Midbrain (tissue), 1 donor: ENCODE measurements at regions not wholly inside any gene's neighbourhood (a gene's known extent, or its start where the extent isn't known, plus 50 kb on each side); places are given as distances from the start of the nearest gene placed in this dataset.
A peak's percentile ranks its signal among the peaks of the same experiment; 100 is the strongest.

ENCODE experiments used
- DNase-seq: peaks from one replicate; lab custom pipeline; 2025; lab: John Stamatoyannopoulos, UW

GRCh38 chr13:100855151-100855550, 180.6 kb upstream of the TMTC4 start:
- no peak for DNase-seq

- DNase-seq = no peak
Measured at GRCh38 chr13:100854006-100854405, 179.4 kb upstream of the TMTC4 start.

GRCh38 chr13:100853434-100853833, 178.8 kb upstream of the TMTC4 start:
- DNase-seq = no peak

DNA sequence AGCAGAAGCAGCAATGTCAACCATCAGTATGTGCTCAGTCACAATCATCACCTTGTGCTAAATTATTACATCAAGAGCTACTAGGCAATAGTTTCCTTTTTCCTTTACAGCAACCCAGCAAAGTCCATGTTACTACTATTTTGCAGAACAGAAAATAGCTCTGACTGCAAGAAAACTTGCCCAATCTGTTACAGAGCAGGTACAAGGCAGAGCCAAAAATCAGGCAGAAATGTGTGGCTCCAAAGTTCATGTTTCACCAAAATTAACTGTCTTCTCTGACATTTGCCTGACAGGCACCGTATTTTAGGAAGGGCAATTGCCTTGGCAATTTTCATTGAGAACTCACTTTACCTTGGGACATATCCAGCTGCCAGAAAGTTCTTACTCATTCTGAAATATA, 177.6 kb upstream of the TMTC4 start:
- DNase-seq = no peak

GRCh38 chr13:100848304-100848703, 173.7 kb upstream of the TMTC4 start:
- DNase-seq = no peak

GRCh38 chr13:100845128-100845757, 170.6 kb upstream of the TMTC4 start:
- no peak for DNase-seq

- DNase-seq = no peak
Measured at GRCh38 chr13:100842136-100842535, 167.5 kb upstream of the TMTC4 start.

DNA sequence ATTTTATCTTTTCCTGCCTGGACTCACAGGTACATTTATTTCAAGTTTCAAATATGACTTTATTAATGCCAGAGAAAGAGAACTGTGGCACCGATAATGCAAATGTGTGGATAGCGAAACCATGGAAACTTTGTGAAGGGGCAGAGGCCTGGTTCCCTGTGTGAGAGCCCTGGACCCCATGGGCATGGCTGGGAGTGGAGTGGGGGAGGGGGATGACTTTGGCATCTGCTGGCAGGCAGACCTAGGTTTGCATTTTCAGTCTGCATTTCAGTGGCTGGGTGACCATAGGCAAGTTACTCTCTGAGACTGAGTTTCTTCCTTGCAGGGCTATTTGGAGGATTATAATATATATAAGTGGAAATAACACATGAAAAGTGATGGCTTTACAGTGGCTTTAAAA, 163.8 kb upstream of the TMTC4 start:
- DNase-seq = no peak

DNA sequence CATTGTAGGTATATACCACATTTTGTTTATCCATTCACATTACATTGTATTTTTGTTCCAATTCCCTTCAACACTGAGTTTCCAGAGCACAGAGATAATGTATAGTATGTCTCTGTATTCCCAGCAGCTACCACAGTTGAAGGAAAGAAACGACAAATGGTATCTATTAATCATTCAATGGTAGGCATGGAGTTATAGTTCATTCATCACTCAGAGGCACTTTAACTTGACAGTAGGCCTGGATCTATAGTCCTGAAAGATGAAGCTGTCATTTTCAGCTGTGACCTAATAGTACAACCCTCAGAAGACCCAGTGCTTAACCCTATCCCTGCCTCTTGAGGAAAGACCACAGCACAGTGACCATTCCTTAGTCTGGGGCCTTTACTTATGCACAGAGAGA, 163.0 kb upstream of the TMTC4 start:
- DNase-seq = no peak

DNA sequence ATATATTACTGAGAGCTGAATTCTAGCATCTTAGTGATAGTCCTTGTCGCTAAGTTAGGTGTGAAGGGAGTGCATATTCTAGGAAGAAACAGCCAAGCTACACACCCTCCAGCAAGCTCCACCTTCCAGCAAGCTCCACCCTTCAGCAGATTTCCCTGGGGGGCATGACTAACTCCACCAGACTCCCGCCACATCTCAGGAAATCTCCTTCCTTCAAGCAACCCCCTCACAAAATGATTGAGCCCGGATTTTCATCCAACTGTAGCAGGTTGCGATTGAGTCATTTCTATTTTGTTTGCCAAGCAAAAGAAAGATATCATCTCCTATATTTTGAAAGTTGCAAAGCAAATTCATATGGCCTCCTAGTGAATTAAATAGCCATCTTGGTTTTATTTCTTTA, 162.1 kb upstream of the TMTC4 start:
- no peak for DNase-seq

DNA sequence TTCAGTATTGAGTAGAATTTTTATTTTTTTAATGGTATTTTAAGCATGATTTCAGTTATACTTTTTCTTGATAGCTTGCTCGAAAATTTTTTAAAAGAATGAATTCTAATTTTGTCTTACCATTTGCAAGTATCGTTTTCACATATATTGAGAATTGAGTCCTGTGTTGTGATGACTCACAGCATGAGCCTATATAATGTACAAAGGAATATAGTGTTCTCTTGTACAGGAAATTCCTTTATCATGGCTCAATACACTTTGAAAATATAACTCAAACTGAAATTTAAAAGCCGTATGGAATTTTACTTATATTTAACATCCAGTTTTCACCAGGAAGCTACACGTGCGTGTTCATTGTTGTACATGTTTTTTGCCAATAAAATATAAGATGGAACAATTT, 161.1 kb upstream of the TMTC4 start:
- DNase-seq = no peak

DNA sequence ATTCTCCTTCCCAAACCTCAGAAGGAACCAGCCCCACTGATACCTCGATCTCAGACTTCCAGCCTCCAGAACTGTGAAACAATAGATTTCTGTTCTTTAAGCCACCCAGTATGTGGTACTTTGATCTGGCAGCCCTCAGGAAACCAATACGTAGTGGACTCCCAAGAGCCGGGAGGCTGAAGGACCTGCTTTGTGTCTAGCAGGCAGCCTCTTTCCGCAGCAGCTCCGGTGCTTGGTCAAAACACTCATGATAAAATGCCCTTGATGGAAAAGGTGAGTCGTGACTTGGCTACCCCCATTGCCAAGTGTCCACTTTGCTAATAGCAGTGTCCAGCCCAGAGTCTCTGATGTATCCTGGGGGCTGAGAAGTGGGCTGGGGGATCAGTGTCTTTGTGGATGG, 158.8 kb upstream of the TMTC4 start:
- DNase-seq = no peak

- no peak for DNase-seq
Measured at GRCh38 chr13:100828226-100828625, 153.6 kb upstream of the TMTC4 start.

GRCh38 chr13:100827489-100828176, 153.0 kb upstream of the TMTC4 start:
- no peak for DNase-seq

- DNase-seq = no peak
Measured at GRCh38 chr13:100826441-100826840, 151.8 kb upstream of the TMTC4 start.

- DNase-seq = no peak
Measured at GRCh38 chr13:100825557-100825956, 151.0 kb upstream of the TMTC4 start.

GRCh38 chr13:100824366-100824765, 149.8 kb upstream of the TMTC4 start:
- no peak for DNase-seq

DNA sequence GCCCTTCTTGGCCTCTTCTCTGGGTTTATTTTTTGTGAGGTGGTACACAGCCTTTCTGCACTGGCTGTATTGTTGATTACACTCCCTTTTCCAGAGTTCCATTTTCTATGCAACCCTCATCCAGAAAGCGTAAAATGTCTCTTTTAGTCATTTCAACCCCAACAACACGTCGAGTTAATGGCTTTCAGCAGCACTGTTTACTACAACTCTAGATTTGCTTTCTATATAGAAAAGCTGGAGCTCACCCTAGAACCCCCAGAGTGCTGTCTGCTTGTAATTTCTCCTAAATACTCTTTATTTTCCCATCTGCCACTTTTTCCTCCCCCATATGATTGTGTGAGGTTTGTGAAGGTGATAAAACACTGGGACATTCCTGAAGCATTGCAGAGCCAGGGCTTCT, 148.9 kb upstream of the TMTC4 start:
- DNase-seq = no peak

GRCh38 chr13:100822871-100823443, 148.4 kb upstream of the TMTC4 start:
- no peak for DNase-seq

DNA sequence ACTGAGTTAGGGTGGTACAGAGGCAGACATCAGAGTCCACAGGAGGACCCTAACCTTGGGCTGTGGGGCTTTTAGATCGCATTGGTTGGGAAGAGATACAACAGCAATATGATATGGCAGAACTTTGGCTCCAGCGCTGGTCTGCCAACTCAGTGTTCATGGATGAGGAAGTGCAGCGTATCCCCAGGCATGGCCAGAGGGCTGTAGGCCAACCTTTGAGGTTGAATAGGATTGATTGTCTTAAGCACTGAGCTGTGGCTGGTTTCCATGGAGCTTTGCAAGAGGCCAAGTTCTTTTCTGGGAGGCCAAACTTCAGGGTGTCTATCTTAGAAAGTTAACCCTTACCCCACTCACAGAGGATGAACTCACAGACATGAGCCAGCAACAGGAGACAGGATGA, 144.1 kb upstream of the TMTC4 start:
- DNase-seq = peak; percentile 28

DNA sequence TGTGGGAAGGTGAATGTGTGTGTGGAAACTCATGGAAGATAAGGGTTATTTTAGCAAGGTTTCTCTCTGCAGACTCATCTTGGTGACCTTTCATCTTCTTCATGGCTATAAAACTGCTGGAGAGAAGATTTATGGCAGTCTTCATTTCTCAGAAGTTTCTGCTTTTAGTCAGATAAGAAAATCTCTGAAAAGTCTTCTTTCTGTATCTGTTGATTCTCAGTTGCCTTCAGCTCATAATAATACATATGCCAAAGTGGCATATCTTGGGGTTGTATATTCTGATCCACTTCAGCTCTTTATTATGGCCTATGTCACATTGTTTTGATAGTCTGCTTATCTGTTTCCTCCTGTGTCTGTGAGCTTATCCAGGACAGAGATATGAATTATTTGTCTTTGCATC, 143.3 kb upstream of the TMTC4 start:
- no peak for DNase-seq

GRCh38 chr13:100815476-100816046, 141.0 kb upstream of the TMTC4 start:
- DNase-seq = no peak

DNA sequence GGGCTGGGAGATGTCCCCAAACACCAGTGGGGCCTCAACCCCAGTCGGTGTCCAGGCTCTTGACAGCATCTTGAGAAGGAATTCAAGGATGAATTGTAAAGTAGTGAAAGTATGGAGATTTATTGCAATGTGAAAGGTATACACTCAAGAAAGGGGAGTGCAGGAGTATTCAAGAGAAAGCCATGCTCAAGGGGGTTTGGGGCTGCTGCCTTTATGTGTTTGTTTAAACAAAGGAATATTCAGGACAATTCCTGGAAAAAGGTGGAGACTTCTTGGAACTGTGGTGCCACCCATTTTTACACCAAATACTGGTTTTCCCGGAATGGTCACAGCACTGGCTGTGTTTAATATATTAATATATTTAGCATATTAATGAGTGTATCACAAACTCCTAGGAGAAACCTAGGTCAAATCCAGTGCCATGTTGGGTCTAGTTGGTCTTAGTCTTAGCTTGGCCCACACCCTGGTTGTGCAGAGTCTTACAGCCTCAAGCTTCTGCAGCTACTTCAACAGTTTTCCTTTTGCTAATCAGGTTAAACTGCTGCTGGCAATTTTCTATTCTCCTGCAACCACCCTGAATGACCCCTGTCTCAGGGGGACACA, 138.5 kb upstream of the TMTC4 start:
- no peak for DNase-seq
